Thyroid gland (tissue), 4 donors: ENCODE measurements at regions not wholly inside any gene's neighbourhood (a gene's known extent, or its start where the extent isn't known, plus 50 kb on each side); places are given as distances from the start of the nearest gene placed in this dataset.

ENCODE experiments used
- POLR2A ChIP-seq, 2 donors: fragments of 450-650 bp; IDR thresholded peaks; one replicate each; pipeline ENCODE4 v1.6.1; 2017; ENCODE audit warnings: antibody characterized with exemption in 2 of 2, mild to moderate bottlenecking in 2 of 2, moderate library complexity in 1 of 2
- TF ChIP-seq, protein P1 (sequence below), 6 experiments: fragments of 200-600 bp in 3 of 6; fragments of 450-650 bp in 3 of 6; sonication (generic) in 3 of 6; IDR thresholded peaks; one replicate each; pipeline ENCODE4 v1.5.1; 2016 to 2019; ENCODE audit warnings: antibody characterized with exemption in 6 of 6, mild to moderate bottlenecking in 2 of 6, inconsistent platforms in 1 of 6, moderate library complexity in 1 of 6

- TF ChIP-seq, protein P1, sequence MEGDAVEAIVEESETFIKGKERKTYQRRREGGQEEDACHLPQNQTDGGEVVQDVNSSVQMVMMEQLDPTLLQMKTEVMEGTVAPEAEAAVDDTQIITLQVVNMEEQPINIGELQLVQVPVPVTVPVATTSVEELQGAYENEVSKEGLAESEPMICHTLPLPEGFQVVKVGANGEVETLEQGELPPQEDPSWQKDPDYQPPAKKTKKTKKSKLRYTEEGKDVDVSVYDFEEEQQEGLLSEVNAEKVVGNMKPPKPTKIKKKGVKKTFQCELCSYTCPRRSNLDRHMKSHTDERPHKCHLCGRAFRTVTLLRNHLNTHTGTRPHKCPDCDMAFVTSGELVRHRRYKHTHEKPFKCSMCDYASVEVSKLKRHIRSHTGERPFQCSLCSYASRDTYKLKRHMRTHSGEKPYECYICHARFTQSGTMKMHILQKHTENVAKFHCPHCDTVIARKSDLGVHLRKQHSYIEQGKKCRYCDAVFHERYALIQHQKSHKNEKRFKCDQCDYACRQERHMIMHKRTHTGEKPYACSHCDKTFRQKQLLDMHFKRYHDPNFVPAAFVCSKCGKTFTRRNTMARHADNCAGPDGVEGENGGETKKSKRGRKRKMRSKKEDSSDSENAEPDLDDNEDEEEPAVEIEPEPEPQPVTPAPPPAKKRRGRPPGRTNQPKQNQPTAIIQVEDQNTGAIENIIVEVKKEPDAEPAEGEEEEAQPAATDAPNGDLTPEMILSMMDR (IDR thresholded peaks at IDR 0.05), result no peak
- TF ChIP-seq POLR2A (IDR thresholded peaks at IDR 0.05), result no peak
Observed at GRCh38 chr2:53572696-53573095, 194.9 kb upstream of the CHAC2 start.
